Testis (tissue), 2 donors: ENCODE measurements at regions not wholly inside any gene's neighbourhood (a gene's known extent, or its start where the extent isn't known, plus 50 kb on each side); places are given as distances from the start of the nearest gene placed in this dataset.

Source experiments
- POLR2A ChIP-seq: fragments of 450-650 bp; IDR thresholded peaks from one replicate; pipeline ENCODE4 v1.6.1; 2017; ENCODE audit warnings: antibody characterized with exemption, mild to moderate bottlenecking, moderate library complexity
- TF ChIP-seq, protein P1 (sequence below), 3 experiments: fragments of 450-650 bp in 2 of 3; fragments of 200-600 bp in 1 of 3; sonication (generic) in 1 of 3; IDR thresholded peaks; one replicate each; pipeline ENCODE4 v1.5.1; 2016 to 2019; ENCODE audit warnings: antibody characterized with exemption in 3 of 3, mild to moderate bottlenecking in 2 of 3, moderate library complexity in 1 of 3

- TF ChIP-seq, protein P1, sequence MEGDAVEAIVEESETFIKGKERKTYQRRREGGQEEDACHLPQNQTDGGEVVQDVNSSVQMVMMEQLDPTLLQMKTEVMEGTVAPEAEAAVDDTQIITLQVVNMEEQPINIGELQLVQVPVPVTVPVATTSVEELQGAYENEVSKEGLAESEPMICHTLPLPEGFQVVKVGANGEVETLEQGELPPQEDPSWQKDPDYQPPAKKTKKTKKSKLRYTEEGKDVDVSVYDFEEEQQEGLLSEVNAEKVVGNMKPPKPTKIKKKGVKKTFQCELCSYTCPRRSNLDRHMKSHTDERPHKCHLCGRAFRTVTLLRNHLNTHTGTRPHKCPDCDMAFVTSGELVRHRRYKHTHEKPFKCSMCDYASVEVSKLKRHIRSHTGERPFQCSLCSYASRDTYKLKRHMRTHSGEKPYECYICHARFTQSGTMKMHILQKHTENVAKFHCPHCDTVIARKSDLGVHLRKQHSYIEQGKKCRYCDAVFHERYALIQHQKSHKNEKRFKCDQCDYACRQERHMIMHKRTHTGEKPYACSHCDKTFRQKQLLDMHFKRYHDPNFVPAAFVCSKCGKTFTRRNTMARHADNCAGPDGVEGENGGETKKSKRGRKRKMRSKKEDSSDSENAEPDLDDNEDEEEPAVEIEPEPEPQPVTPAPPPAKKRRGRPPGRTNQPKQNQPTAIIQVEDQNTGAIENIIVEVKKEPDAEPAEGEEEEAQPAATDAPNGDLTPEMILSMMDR (IDR thresholded peaks at IDR 0.05): no peak
- TF ChIP-seq POLR2A: no peak
Observed at GRCh38 chr1:244114892-244115291, 63.8 kb downstream of the ZBTB18 start.
